H1 (cell line): ENCODE measurements at regions not wholly inside any gene's neighbourhood (a gene's known extent, or its start where the extent isn't known, plus 50 kb on each side); places are given as distances from the start of the nearest gene placed in this dataset.

Experiments
- CTCF ChIA-PET: fragments of 300-600 bp; sonication (Branson Sonifier 250); formaldehyde crosslinking; loops from one replicate; lab custom pipeline; 2021; ENCODE audit not compliant: partially characterized antibody; lab: Charles Lee
- POLR2A ChIA-PET: fragments of 300-600 bp; sonication (Branson Sonifier 250); formaldehyde crosslinking; loops from one replicate; lab custom pipeline; 2021; ENCODE audit warnings: inconsistent platforms; ENCODE audit not compliant: partially characterized antibody; lab: Charles Lee
- DNase-seq, 2 experiments: peaks; one replicate each; pipeline versions ENCODE4 v3.0.0 to v3.0.0-alpha.2; 2010 to 2022; ENCODE audit warnings: low spot score in 2 of 2, low read depth in 1 of 2, mixed read lengths in 1 of 2
- FAIRE-seq: peaks from 2 replicates; lab custom pipeline; 2011; peaks lifted over from hg19 to GRCh38; lab: Jason Lieb, UNC
- H2AFZ ChIP-seq: 2 replicates; pipeline ENCODE4 v1.8.1; 2012; ENCODE audit warnings: low read length, inconsistent platforms
- H2AK5ac ChIP-seq: 2 replicates; pipeline ENCODE4 v1.6.1; 2013; ENCODE audit warnings: low read depth, low read length
- H2BK120ac ChIP-seq: replicated peaks from 2 replicates; pipeline ENCODE3; 2013; ENCODE audit warnings: low read depth, low read length, inconsistent platforms
- H2BK12ac ChIP-seq: 2 replicates; pipeline ENCODE4 v1.6.1; 2013; ENCODE audit warnings: low read depth, low read length
- H2BK15ac ChIP-seq: 2 replicates; pipeline ENCODE4 v1.6.1; 2013; ENCODE audit warnings: low read length
- H2BK20ac ChIP-seq: 2 replicates; pipeline ENCODE4 v1.6.1; 2013; ENCODE audit warnings: low read length
- H2BK5ac ChIP-seq: 2 replicates; pipeline ENCODE4 v1.6.1; 2013; ENCODE audit warnings: low read depth, low read length
- H3K14ac ChIP-seq: 2 replicates; pipeline ENCODE4 v1.6.1; 2013; ENCODE audit warnings: inconsistent platforms; ENCODE audit not compliant: insufficient read length
- H3K18ac ChIP-seq: 2 replicates; pipeline ENCODE4 v1.6.1; 2013; ENCODE audit warnings: low read length; ENCODE audit errors: extremely low read depth
- H3K23ac ChIP-seq: 2 replicates; pipeline ENCODE4 v1.6.1; 2013; ENCODE audit warnings: inconsistent platforms; ENCODE audit not compliant: insufficient read length
- H3K23me2 ChIP-seq: 2 replicates; pipeline ENCODE4 v1.6.1; 2013; ENCODE audit warnings: low read depth, low read length
- H3K27ac ChIP-seq: 2 replicates; pipeline ENCODE4 v1.6.1; 2011; ENCODE audit warnings: low read depth, low read length, inconsistent platforms
- H3K27me3 ChIP-seq, 4 experiments: replicated peaks in 1 of 4; 1 replicate in 1 of 4; 2 replicates in 3 of 4; pipeline versions ENCODE4 v1.6.1 to v1.8.1; 2011 to 2013; ENCODE audit warnings: low read length in 3 of 4, mild to moderate bottlenecking in 3 of 4, inconsistent platforms in 2 of 4, mixed read lengths in 2 of 4, moderate library complexity in 1 of 4; ENCODE audit not compliant: control insufficient read depth in 3 of 4, insufficient read depth in 3 of 4; ENCODE audit errors: extremely low read depth in 1 of 4
- H3K36me3 ChIP-seq, 4 experiments: 2 replicates each; pipeline versions ENCODE4 v1.6.1 to v1.8.1; 2011 to 2013; ENCODE audit warnings: mild to moderate bottlenecking in 4 of 4, low read length in 3 of 4, moderate library complexity in 2 of 4, control low read depth in 1 of 4, inconsistent platforms in 1 of 4; ENCODE audit not compliant: insufficient read depth in 4 of 4, control insufficient read depth in 2 of 4
- H3K4ac ChIP-seq: replicated peaks from 2 replicates; pipeline ENCODE3; 2013; ENCODE audit warnings: low read length, low read depth, mixed read lengths, inconsistent platforms; ENCODE audit not compliant: insufficient read length
- H3K4me1 ChIP-seq, 4 experiments: replicated peaks in 1 of 4; 1 replicate in 1 of 4; 2 replicates in 3 of 4; pipeline versions ENCODE4 v1.6.1 to v1.8.1; 2011 to 2013; ENCODE audit warnings: low read length in 3 of 4, inconsistent platforms in 2 of 4, mixed read lengths in 1 of 4; ENCODE audit not compliant: insufficient read depth in 4 of 4, control insufficient read depth in 3 of 4
- H3K4me2 ChIP-seq, 2 experiments: 2 replicates each; pipeline versions ENCODE4 v1.6.1 to v1.8.1; 2011 to 2013; ENCODE audit warnings: low read depth in 2 of 2, low read length in 2 of 2, control low read depth in 1 of 2, inconsistent platforms in 1 of 2, mild to moderate bottlenecking in 1 of 2; ENCODE audit not compliant: insufficient read depth in 1 of 2
- H3K4me3 ChIP-seq, 4 experiments: fragments of 200-600, 300-600 bp in 1 of 4; sonication (generic), shearing (Covaris generic), sonication (Bioruptor Twin) in 1 of 4; 2 replicates each; pipeline versions ENCODE4 v1.5.1 to v1.8.1; 2011 to 2016; ENCODE audit warnings: low read length in 4 of 4, low read depth in 3 of 4, control low read depth in 2 of 4, inconsistent platforms in 2 of 4, mild to moderate bottlenecking in 2 of 4, mixed read lengths in 1 of 4, moderate library complexity in 1 of 4; ENCODE audit not compliant: insufficient read depth in 2 of 4; ENCODE audit errors: extremely low read depth in 1 of 4
- H3K56ac ChIP-seq: replicated peaks from 2 replicates; pipeline ENCODE3; 2013; ENCODE audit warnings: low read depth, mild to moderate bottlenecking, mixed read lengths, low read length, inconsistent platforms; ENCODE audit not compliant: insufficient read length
- H3K79me1 ChIP-seq: 2 replicates; pipeline ENCODE4 v1.6.1; 2013; ENCODE audit warnings: low read depth, low read length, control low read depth
- H3K79me2 ChIP-seq, 2 experiments: 2 replicates each; pipeline versions ENCODE4 v1.6.1 to v1.8.1; 2012 to 2013; ENCODE audit warnings: low read length in 2 of 2, mild to moderate bottlenecking in 2 of 2, inconsistent platforms in 1 of 2; ENCODE audit not compliant: insufficient read depth in 2 of 2, control insufficient read depth in 1 of 2
- H3K9ac ChIP-seq, 4 experiments: replicated peaks in 1 of 4; 1 replicate in 1 of 4; 2 replicates in 3 of 4; pipeline versions ENCODE4 v1.6.1 to v1.8.1; 2011 to 2013; ENCODE audit warnings: low read depth in 3 of 4, low read length in 3 of 4, control low read depth in 2 of 4, mild to moderate bottlenecking in 2 of 4, moderate library complexity in 2 of 4, inconsistent platforms in 1 of 4; ENCODE audit errors: extremely low read depth in 1 of 4
- H3K9me3 ChIP-seq, 2 experiments: 2 replicates each; pipeline versions ENCODE4 v1.6.1 to v1.8.1; 2012 to 2013; ENCODE audit warnings: mild to moderate bottlenecking in 2 of 2, moderate library complexity in 2 of 2, control low read depth in 1 of 2, inconsistent platforms in 1 of 2, low read depth in 1 of 2, low read length in 1 of 2, mixed read lengths in 1 of 2; ENCODE audit not compliant: insufficient read depth in 2 of 2
- H4K20me1 ChIP-seq, 2 experiments: replicated peaks in 1 of 2; 2 replicates each; pipeline versions ENCODE3 to v1.8.1; 2011 to 2013; ENCODE audit warnings: inconsistent platforms in 2 of 2, low read length in 2 of 2, mild to moderate bottlenecking in 1 of 2; ENCODE audit not compliant: insufficient read depth in 2 of 2, control insufficient read depth in 1 of 2
- H4K5ac ChIP-seq: 2 replicates; pipeline ENCODE4 v1.6.1; 2013; ENCODE audit warnings: low read length, low read depth, mixed read lengths, inconsistent platforms; ENCODE audit not compliant: insufficient read length
- H4K8ac ChIP-seq: 2 replicates; pipeline ENCODE4 v1.8.0; 2013; ENCODE audit warnings: mild to moderate bottlenecking, moderate library complexity, low read length, inconsistent platforms; ENCODE audit not compliant: insufficient read depth; ENCODE audit errors: extremely low read depth
- H4K91ac ChIP-seq: replicated peaks from 2 replicates; pipeline ENCODE3; 2013; ENCODE audit warnings: low read length, mixed read lengths, inconsistent platforms; ENCODE audit not compliant: insufficient read length
- HDAC6 ChIP-seq: IDR thresholded peaks from one replicate; pipeline ENCODE4 v1.7.1; 2012; ENCODE audit warnings: low read depth, mild to moderate bottlenecking, inconsistent platforms, low read length, moderate library complexity
- MAFK ChIP-seq: IDR thresholded peaks from 2 replicates; pipeline ENCODE4 v1.6.1; 2012; ENCODE audit warnings: low read depth, mild to moderate bottlenecking, improper control_type of control experiment, low read length
- RBBP5 ChIP-seq: IDR thresholded peaks from 2 replicates; pipeline ENCODE4 v1.7.1; 2012; ENCODE audit warnings: low read depth, mild to moderate bottlenecking, inconsistent platforms, low read length, moderate library complexity, borderline replicate concordance
- WGBS, 2 experiments: shearing (Covaris generic) in 1 of 2; methylation state at CpG; one replicate each; pipeline versions ENCODE4 v1.1.6 to v1.1.7; 2013 to 2015; ENCODE audit warnings: low lambda C conversion rate in 2 of 2, mixed read lengths in 2 of 2, inconsistent platforms in 1 of 2, low coverage in 1 of 2, missing lambda C conversion rate in 1 of 2; ENCODE audit not compliant: insufficient replicate concordance in 2 of 2, insufficient coverage in 1 of 2, insufficient read length in 1 of 2; ENCODE audit errors: extremely low coverage in 1 of 2, missing lambda C conversion rate in 1 of 2; 5-methylcytosine and 5-hydroxymethylcytosine counted together

DNA sequence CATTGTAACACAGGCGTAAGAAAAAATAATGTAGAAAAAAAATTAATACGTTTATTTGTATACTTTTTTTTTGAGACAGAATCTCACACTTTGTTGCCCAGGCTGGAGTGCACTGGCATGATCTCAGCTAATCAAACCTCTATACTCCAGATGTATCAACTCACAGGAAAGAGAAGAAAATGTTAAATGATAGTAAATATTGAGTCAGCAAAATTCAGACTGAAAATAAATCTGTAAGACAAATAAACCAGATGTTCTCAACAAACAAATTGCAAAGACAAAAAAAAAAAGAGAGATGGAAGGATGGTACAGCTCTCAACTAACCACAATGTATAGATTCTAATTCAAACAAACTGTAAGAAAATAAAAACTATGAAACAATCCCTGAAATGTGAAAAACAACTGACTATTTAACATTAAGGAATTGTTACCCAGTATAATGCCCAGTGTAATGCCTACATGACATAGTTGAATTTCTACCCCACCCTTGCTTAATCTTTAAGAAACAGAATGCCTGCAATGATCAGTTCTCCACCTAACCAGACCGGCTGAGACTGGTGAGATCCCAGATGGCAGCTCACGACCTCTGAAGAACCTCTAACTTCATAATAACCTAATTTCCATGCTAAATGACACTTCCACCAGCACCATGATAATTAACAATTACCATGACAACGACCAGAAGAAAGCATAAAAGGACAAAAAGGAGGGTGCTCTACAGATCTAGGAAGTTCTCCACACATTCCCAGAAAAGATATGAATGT, 272.0 kb upstream of the GNAI1 start:
- Histone ChIP-seq H3K4me3 (no peak overlapping the region), H4K5ac (no peak overlapping the region), H3K79me2 (no peaks in the 10 kb centered on the region), H2BK12ac (no peak overlapping the region), H2BK20ac (no peak overlapping the region), H2AFZ (no peak overlapping the region), H3K4me1 (no peaks in the 10 kb centered on the region), H3K4me2 (no peak overlapping the region), H3K36me3 (no peaks in the 10 kb centered on the region), H4K20me1 (no peaks in the 10 kb centered on the region), H4K8ac (no peak overlapping the region), H3K23me2 (no peaks in the 10 kb centered on the region), H3K27ac (no peak overlapping the region), H3K56ac (no peak overlapping the region), H3K9ac (no peak overlapping the region), H3K14ac (no peak overlapping the region), H3K23ac (no peak overlapping the region), H4K91ac (no peak overlapping the region), H3K4ac (no peak overlapping the region), H3K18ac (no peak overlapping the region), H3K79me1 (no peaks in the 10 kb centered on the region), H2BK5ac (no peak overlapping the region), H2BK15ac (no peak overlapping the region), H3K9me3 (0 out of 4 replicates have a peak, but pooled peaks cover 0 to 2% of the 10 kb centered on the region in 2 experiments), H2AK5ac (no peak overlapping the region), H3K27me3 (no peaks in the 10 kb centered on the region), H2BK120ac (no peak overlapping the region)
- CTCF ChIA-PET, result no interaction called here
- FAIRE-seq, result no peak
- 81% methylated on average over 5 of the region's 5 CpGs; no CpG with 5 or more reads in 1 of the 2 experiments for WGBS, 2 experiments
- POLR2A ChIA-PET, result no interaction called here
- TF ChIP-seq RBBP5 (no peak), MAFK (peak; percentile 8; the same call in 1 of the 2 replicates), HDAC6 (no peak)
- no peak for DNase-seq
